Lung (tissue), 11 donors: ENCODE measurements at regions not wholly inside any gene's neighbourhood (a gene's known extent, or its start where the extent isn't known, plus 50 kb on each side); places are given as distances from the start of the nearest gene placed in this dataset.

Source experiments
- ATAC-seq: fragments of 200-7000 bp; cut with Tn5 transposase; one replicate; pipeline ENCODE4 v1.9.1; 2020; ENCODE audit warnings: moderate number of reproducible peaks; ENCODE audit not compliant: insufficient read depth, low FRiP score
- DNase-seq, 3 donors: peaks; one replicate each; pipeline ENCODE4 v3.0.0-alpha.2; 2013 to 2017
- H3K27ac ChIP-seq, 2 donors: one replicate each; pipeline ENCODE4 v1.5.1; 2013; ENCODE audit warnings: mild to moderate bottlenecking in 2 of 2, moderate library complexity in 2 of 2, control low read depth in 1 of 2, inconsistent platforms in 1 of 2, low read depth in 1 of 2, low read length in 1 of 2
- H3K27me3 ChIP-seq, 3 donors: one replicate each; pipeline ENCODE4 v1.5.1; 2013; ENCODE audit warnings: low read length in 2 of 3; ENCODE audit not compliant: control insufficient read depth in 3 of 3, insufficient read depth in 3 of 3
- H3K36me3 ChIP-seq, 4 donors: one replicate each; pipeline ENCODE4 v1.5.1; 2013; ENCODE audit warnings: low read length in 4 of 4, mild to moderate bottlenecking in 1 of 4, moderate library complexity in 1 of 4; ENCODE audit not compliant: control insufficient read depth in 4 of 4, insufficient read depth in 4 of 4
- H3K4me1 ChIP-seq, 5 donors: one replicate each; pipeline ENCODE4 v1.5.1; 2013; ENCODE audit warnings: low read length in 5 of 5, mild to moderate bottlenecking in 2 of 5, moderate library complexity in 1 of 5; ENCODE audit not compliant: control insufficient read depth in 5 of 5, insufficient read depth in 5 of 5
- H3K4me3 ChIP-seq: one replicate; pipeline ENCODE4 v1.5.1; 2013; ENCODE audit warnings: mild to moderate bottlenecking, control low read depth, moderate library complexity
- H3K9ac ChIP-seq, 2 donors: one replicate each; pipeline ENCODE4 v1.5.1; 2013; ENCODE audit warnings: low read length in 2 of 2, control low read depth in 1 of 2; ENCODE audit not compliant: insufficient read depth in 1 of 2
- H3K9me3 ChIP-seq, 4 donors: one replicate each; pipeline ENCODE4 v1.5.1; 2013; ENCODE audit warnings: low read length in 3 of 4, mild to moderate bottlenecking in 1 of 4, moderate library complexity in 1 of 4; ENCODE audit not compliant: control insufficient read depth in 4 of 4, insufficient read depth in 3 of 4
- CTCF ChIP-seq: IDR thresholded peaks from 2 replicates; pipeline ENCODE4 v1.5.1; 2012; ENCODE audit warnings: mild to moderate bottlenecking; ENCODE audit errors: control extremely low read depth, extremely low read depth
- WGBS, 2 donors: extraction: QIAGEN DNeasy Blood & Tissue Kit; methylation state at CpG; one replicate each; pipeline ENCODE4 v1.1.7; 2013; 5-methylcytosine and 5-hydroxymethylcytosine counted together
- donor health status: control.
- donor health status: control.
- donor health status: Bipolar disorder and iron deficiency.
- donor health status: healthy.
- donor health status: DM: yes; HTN: yes; CAD: no.

- TF ChIP-seq CTCF = no peak
- Histone ChIP-seq H3K36me3 (no peaks in the 10 kb centered on the region), H3K9ac (no peak overlapping the region), H3K4me1 (no peaks in the 10 kb centered on the region), H3K27me3 (peaks cover 0 to 12% (median 8%) of the 10 kb centered on the region in 3 donors), H3K4me3 (no peak overlapping the region), H3K9me3 (no peaks in the 10 kb centered on the region), H3K27ac (no peak overlapping the region)
- WGBS, 2 donors = 93 to 98% methylated on average over 1 of the region's 1 CpG
- ATAC-seq (no peak), DNase-seq (no peak)
Observed at GRCh38 chr1:62952596-62952995, 168.7 kb downstream of the ATG4C start.

- Histone ChIP-seq H3K36me3 (no peaks in the 10 kb centered on the region), H3K9ac (no peak overlapping the region)
Observed at GRCh38 chr1:62953633-62954032, 169.7 kb downstream of the ATG4C start.

GRCh38 chr1:62954758-62955157, 170.8 kb downstream of the ATG4C start:
- no peak for TF ChIP-seq CTCF
- ATAC-seq = no peak
- WGBS, 2 donors = 59 to 67% methylated on average over 7 of the region's 7 CpGs

More at GRCh38 chr1:62953633-62954032, 169.7 kb downstream of the ATG4C start:
- 42 to 52% methylated on average over 6 of the region's 6 CpGs for WGBS, 2 donors
- TF ChIP-seq CTCF = no peak
- H3K9me3 ChIP-seq = no peaks in the 10 kb centered on the region
- no peak overlapping the region for H3K4me3 ChIP-seq
- DNase-seq (no peak), ATAC-seq (no peak)
- no peak overlapping the region for H3K27ac ChIP-seq
- H3K4me1 ChIP-seq = no peaks in the 10 kb centered on the region
- H3K27me3 ChIP-seq = peaks cover 0 to 11% (median 8%) of the 10 kb centered on the region in 3 donors

GRCh38 chr1:62955666-62956065, 171.7 kb downstream of the ATG4C start:
- H3K36me3 ChIP-seq = no peaks in the 10 kb centered on the region
- no peaks in the 10 kb centered on the region for H3K4me1 ChIP-seq
- H3K27ac ChIP-seq = no peak overlapping the region
- DNase-seq (no peak), ATAC-seq (no peak)
- WGBS, 2 donors = 71 to 88% methylated on average over 1 of the region's 1 CpG
- TF ChIP-seq CTCF = no peak
- H3K4me3 ChIP-seq = no peak overlapping the region
- H3K9ac ChIP-seq = no peak overlapping the region
- peaks cover 0 to 7% (median 5%) of the 10 kb centered on the region in 3 donors for H3K27me3 ChIP-seq
- no peaks in the 10 kb centered on the region for H3K9me3 ChIP-seq

More at GRCh38 chr1:62954758-62955157, 170.8 kb downstream of the ATG4C start:
- H3K4me3 ChIP-seq = no peak overlapping the region
- H3K27ac ChIP-seq = no peak overlapping the region
- H3K27me3 ChIP-seq = peaks cover 0 to 8% (median 7%) of the 10 kb centered on the region in 3 donors
- no peaks in the 10 kb centered on the region for H3K36me3 ChIP-seq
- no peak overlapping the region for H3K9ac ChIP-seq
- no peaks in the 10 kb centered on the region for H3K4me1 ChIP-seq
- H3K9me3 ChIP-seq = no peaks in the 10 kb centered on the region
- DNase-seq = peak in 1 of 3 donors; percentile 2
